ENCODE measurements at regions not wholly inside any gene's neighbourhood (a gene's known extent, or its start where the extent isn't known, plus 50 kb on each side); places are given as distances from the start of the nearest gene placed in this dataset.

- TF ChIP-seq CTCF (IDR thresholded peaks at IDR 0.05; ENCODE audit: unreplicated experiment in 3 of 3) = peak; percentile 93 to 97 (median 95)
- H3K4me1 Mint-ChIP-seq = peaks cover 10% of the 10 kb centered on the region
- H3K27ac Mint-ChIP-seq = no peak overlapping the region
- peaks cover 49% of the 10 kb centered on the region for H3K27me3 Mint-ChIP-seq (ENCODE audit: low read depth)
- peak overlapping the region in 1 of 3 experiments; percentile 27 for H3K4me3 Mint-ChIP-seq
- H3K36me3 Mint-ChIP-seq (ENCODE audit: low read depth) = no peaks in the 10 kb centered on the region
- H3K9me3 Mint-ChIP-seq = no peaks in the 10 kb centered on the region
Observed at GRCh38 chr7:131692131-131692960, 135.9 kb upstream of the PODXL start.

DNA sequence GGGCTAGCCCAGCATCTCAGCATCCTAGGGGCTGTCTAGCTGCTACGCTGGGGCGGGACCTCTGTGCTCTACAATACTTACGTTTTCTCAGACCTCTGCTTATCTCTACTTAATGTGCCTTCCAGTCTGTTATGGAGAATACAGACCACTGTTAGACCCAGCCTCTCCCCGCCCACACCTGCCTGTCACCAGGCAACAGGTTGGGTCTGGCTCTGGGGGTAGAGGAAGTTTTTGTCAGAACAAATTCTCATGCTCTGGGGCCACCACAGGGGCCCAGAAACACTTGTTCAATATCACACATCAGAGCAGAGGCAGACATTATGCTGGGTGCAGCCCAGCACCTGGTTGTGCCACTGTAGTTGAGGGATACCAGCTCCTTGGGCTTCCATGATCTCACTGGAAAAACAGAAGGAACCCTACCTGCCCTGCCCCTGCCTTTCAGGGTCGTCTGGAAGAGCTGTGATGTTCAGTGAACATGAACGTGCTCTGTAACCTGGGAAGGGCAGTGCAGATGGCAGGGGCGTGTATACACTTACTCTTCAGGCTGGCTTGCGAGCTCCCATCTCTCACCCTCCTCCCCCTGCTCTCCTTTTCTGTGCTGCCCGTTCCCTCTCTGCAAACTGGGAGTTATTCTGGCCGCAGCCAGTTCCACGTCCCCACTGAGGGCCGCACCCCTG, 135.2 kb upstream of the PODXL start:
- H3K36me3 Mint-ChIP-seq (ENCODE audit: low read depth) = no peaks in the 10 kb centered on the region
- H3K27me3 Mint-ChIP-seq (ENCODE audit: low read depth) = peaks cover 56% of the 10 kb centered on the region

GRCh38 chr7:131690441-131690840, 134.0 kb upstream of the PODXL start:
- Mint-ChIP-seq H3K4me3 (peak overlapping the region in 1 of 3 experiments; percentile 30), H3K4me1 (peaks cover 10% of the 10 kb centered on the region), H3K36me3 (ENCODE audit: low read depth) (no peaks in the 10 kb centered on the region), H3K27ac (no peak overlapping the region), H3K9me3 (no peaks in the 10 kb centered on the region), H3K27me3 (ENCODE audit: low read depth) (peaks cover 65% of the 10 kb centered on the region)
- no peak for TF ChIP-seq CTCF (IDR thresholded peaks at IDR 0.05; ENCODE audit: unreplicated experiment in 3 of 3)

More for the DNA sequence above, 135.2 kb upstream of the PODXL start:
- H3K27ac Mint-ChIP-seq = no peak overlapping the region
- no peaks in the 10 kb centered on the region for H3K9me3 Mint-ChIP-seq
- peaks cover 10% of the 10 kb centered on the region for H3K4me1 Mint-ChIP-seq
- TF ChIP-seq CTCF (IDR thresholded peaks at IDR 0.05; ENCODE audit: unreplicated experiment in 3 of 3) = no peak
- H3K4me3 Mint-ChIP-seq = no peak overlapping the region

DNA sequence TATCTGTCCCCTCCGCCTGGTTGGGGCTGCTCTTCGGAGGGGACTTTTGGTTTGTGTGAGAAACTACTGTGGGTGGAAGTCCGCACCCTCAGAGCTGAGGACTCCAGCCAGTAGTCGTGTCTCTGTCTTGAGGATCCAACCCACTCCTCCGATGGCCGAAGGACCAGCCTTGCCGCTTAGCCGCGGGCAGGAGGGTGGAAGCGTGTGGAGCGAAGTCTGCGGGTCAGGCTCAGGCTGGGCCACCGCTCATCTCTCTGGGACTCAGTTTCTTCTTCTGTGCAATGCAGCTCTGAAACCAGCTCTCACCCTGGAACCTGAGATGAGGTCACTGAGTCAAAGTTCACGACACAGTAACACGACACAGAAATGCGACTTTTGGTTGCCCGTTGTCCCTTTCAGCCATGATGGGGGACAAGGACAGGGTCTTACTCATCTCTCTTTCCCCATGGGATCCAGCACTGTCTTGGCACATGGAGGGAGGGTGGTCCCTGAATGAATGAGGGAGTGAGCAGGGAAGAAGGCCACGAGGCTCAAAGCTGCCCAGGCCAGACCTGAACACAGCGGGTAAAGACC, 133.3 kb upstream of the PODXL start:
- no peaks in the 10 kb centered on the region for H3K9me3 Mint-ChIP-seq
- H3K36me3 Mint-ChIP-seq (ENCODE audit: low read depth) = no peaks in the 10 kb centered on the region
- peaks cover 71% of the 10 kb centered on the region for H3K27me3 Mint-ChIP-seq (ENCODE audit: low read depth)
- no peak overlapping the region for H3K4me3 Mint-ChIP-seq
- H3K27ac Mint-ChIP-seq = no peak overlapping the region
- no peak for TF ChIP-seq CTCF (IDR thresholded peaks at IDR 0.05; ENCODE audit: unreplicated experiment in 3 of 3)
- H3K4me1 Mint-ChIP-seq = peaks cover 10% of the 10 kb centered on the region

GRCh38 chr7:131688738-131689661, 132.6 kb upstream of the PODXL start:
- Mint-ChIP-seq H3K4me3 (no peak overlapping the region), H3K9me3 (no peaks in the 10 kb centered on the region), H3K27ac (peak overlapping the region in 1 of 3 experiments; percentile 29), H3K27me3 (ENCODE audit: low read depth) (peaks cover 69% of the 10 kb centered on the region), H3K36me3 (ENCODE audit: low read depth) (no peaks in the 10 kb centered on the region), H3K4me1 (peaks cover 10% of the 10 kb centered on the region)
- peak; percentile 90 to 93 (median 92) for TF ChIP-seq CTCF (IDR thresholded peaks at IDR 0.05; ENCODE audit: unreplicated experiment in 3 of 3)

Measured in nephron (organoid).